Nucleus accumbens (tissue), 56 donors: ENCODE measurements at regions not wholly inside any gene's neighbourhood (a gene's known extent, or its start where the extent isn't known, plus 50 kb on each side); places are given as distances from the start of the nearest gene placed in this dataset.
"Not testable (repeated sequence)": the region's sequence is repeated elsewhere in the genome, so short reads cannot be mapped to it uniquely, and the experiment has no call there.

ENCODE experiments used
- DNase-seq, 56 donors: peaks; one replicate each; lab custom pipeline; 2025; lab: John Stamatoyannopoulos, UW

- DNase-seq: no peak
These were observed 57.2 kb upstream of the SEC14L1 start for GRCh38 chr17:77083531-77083930.

- no peak for DNase-seq
These were observed 54.8 kb upstream of the SEC14L1 start for GRCh38 chr17:77085926-77086432.

GRCh38 chr17:77086433-77087010, 54.2 kb upstream of the SEC14L1 start:
- peak in 46 of 56 donors; percentile 1 to 84 (median 44) for DNase-seq

GRCh38 chr17:77087650-77088454, 52.9 kb upstream of the SEC14L1 start:
- no peak for DNase-seq

- DNase-seq: peak; percentile 39 to 96 (median 86)
These were observed 52.2 kb upstream of the SEC14L1 start for GRCh38 chr17:77088455-77089123.

GRCh38 chr17:77089124-77089490, 51.7 kb upstream of the SEC14L1 start:
- DNase-seq: peak in 1 of 56 donors; percentile 37

GRCh38 chr17:77089949-77090348, 50.8 kb upstream of the SEC14L1 start:
- not testable (repeated sequence) for DNase-seq

GRCh38 chr17:77090476-77090875, 50.3 kb upstream of the SEC14L1 start:
- no peak for DNase-seq
